WTC11 (cell line): ENCODE measurements at regions not wholly inside any gene's neighbourhood (a gene's known extent, or its start where the extent isn't known, plus 50 kb on each side); places are given as distances from the start of the nearest gene placed in this dataset.

Experiments
- ATAC-seq: fragments of 200-7000 bp; cut with Tn5 transposase; 2 replicates; pipeline ENCODE4 v1.10.0; 2021; ENCODE audit warnings: mild to moderate bottlenecking, moderate library complexity
- CTCF ChIA-PET: fragments of 300-600 bp; sonication (Branson Sonifier 250); formaldehyde crosslinking; loops from one replicate; lab custom pipeline; 2021; ENCODE audit warnings: antibody characterized with exemption; lab: Charles Lee
- POLR2A ChIA-PET: fragments of 350-600 bp; sonication (Branson Sonifier 250); formaldehyde crosslinking; loops from one replicate; lab custom pipeline; 2021; ENCODE audit warnings: antibody characterized with exemption; lab: Charles Lee
- DNase-seq: peaks from one replicate; pipeline ENCODE4 v3.0.0; 2021; ENCODE audit warnings: low spot score
- H3K27ac Mint-ChIP-seq: 2 replicates; pipeline ENCODE4 v1.8.0; 2021; ENCODE audit warnings: mixed read lengths
- H3K27me3 Mint-ChIP-seq: 2 replicates; pipeline ENCODE4 v1.8.0; 2021; ENCODE audit warnings: low read depth, mild to moderate bottlenecking, moderate library complexity, mixed read lengths
- H3K36me3 Mint-ChIP-seq: 2 replicates; pipeline ENCODE4 v1.8.0; 2021; ENCODE audit warnings: mixed read lengths
- H3K4me1 Mint-ChIP-seq: 2 replicates; pipeline ENCODE4 v1.8.0; 2022; ENCODE audit warnings: mixed read lengths
- H3K4me3 Mint-ChIP-seq: 2 replicates; pipeline ENCODE4 v1.8.0; 2021; ENCODE audit warnings: mild to moderate bottlenecking, moderate library complexity, mixed read lengths
- H3K9me3 Mint-ChIP-seq: 2 replicates; pipeline ENCODE4 v1.8.0; 2021; ENCODE audit warnings: mixed read lengths
- ELF4 ChIP-seq: sonication (generic); formaldehyde crosslinking; IDR thresholded peaks from 2 replicates; pipeline ENCODE4 v1.8.1; 2022; ENCODE audit warnings: low read depth, mild to moderate bottlenecking, moderate library complexity, missing genetic modification reagents
- JAZF1 ChIP-seq: fragments of 250-450 bp; sonication (Bioruptor Pico); IDR thresholded peaks from 2 replicates; pipeline ENCODE4 v1.9.0; 2021; ENCODE audit warnings: moderate library complexity, mild to moderate bottlenecking, inconsistent platforms
- KAT7 ChIP-seq: sonication (generic); formaldehyde crosslinking; IDR thresholded peaks from 2 replicates; pipeline ENCODE4 v1.8.1; 2023; ENCODE audit warnings: missing genetic modification reagents, mild to moderate bottlenecking, borderline replicate concordance
- NFE2L1 ChIP-seq: sonication (generic); formaldehyde crosslinking; IDR thresholded peaks from 2 replicates; pipeline ENCODE4 v1.8.1; 2023; ENCODE audit warnings: missing genetic modification reagents
- OVOL2 ChIP-seq: fragments of 250-450 bp; sonication (Bioruptor Pico); IDR thresholded peaks from 2 replicates; pipeline ENCODE4 v1.9.0; 2021; ENCODE audit warnings: mild to moderate bottlenecking, borderline replicate concordance
- TEAD1 ChIP-seq: sonication (generic); formaldehyde crosslinking; IDR thresholded peaks from 2 replicates; pipeline ENCODE4 v1.8.0; 2022; ENCODE audit warnings: mild to moderate bottlenecking, missing genetic modification reagents
- USF1 ChIP-seq: sonication (generic); formaldehyde crosslinking; IDR thresholded peaks from 2 replicates; pipeline ENCODE4 v1.8.0; 2022; ENCODE audit warnings: mild to moderate bottlenecking, missing genetic modification reagents
- ZBTB21 ChIP-seq: sonication (generic); formaldehyde crosslinking; IDR thresholded peaks from 2 replicates; pipeline ENCODE4 v1.8.1; 2023; ENCODE audit warnings: mild to moderate bottlenecking, missing genetic modification reagents, borderline replicate concordance
- ZNF281 ChIP-seq: sonication (generic); formaldehyde crosslinking; IDR thresholded peaks from 2 replicates; pipeline ENCODE4 v1.8.0; 2023; ENCODE audit warnings: mild to moderate bottlenecking, missing genetic modification reagents
- ZNF317 ChIP-seq: sonication (generic); formaldehyde crosslinking; IDR thresholded peaks from 2 replicates; pipeline ENCODE4 v1.8.1; 2023; ENCODE audit warnings: low read depth, mild to moderate bottlenecking, moderate library complexity, missing genetic modification reagents, borderline replicate concordance
- TF ChIP-seq, protein P1 (sequence below): sonication (generic); formaldehyde crosslinking; IDR thresholded peaks from 2 replicates; pipeline ENCODE4 v1.8.1; 2022; ENCODE audit warnings: missing genetic modification reagents, borderline replicate concordance
- TF ChIP-seq, protein P2 (sequence below): sonication (generic); formaldehyde crosslinking; IDR thresholded peaks from 2 replicates; pipeline ENCODE4 v1.8.0; 2022; ENCODE audit warnings: missing genetic modification reagents
- TF ChIP-seq, protein P3 (sequence below): sonication (generic); formaldehyde crosslinking; conservative IDR thresholded peaks from 2 replicates; pipeline ENCODE4 v1.8.1; 2022; ENCODE audit warnings: mild to moderate bottlenecking, missing genetic modification reagents
- TF ChIP-seq, protein P4 (sequence below): fragments of 200-600 bp; IDR thresholded peaks from 2 replicates; pipeline ENCODE4 v1.8.0; 2022; ENCODE audit warnings: antibody characterized with exemption
- TF ChIP-seq, protein P5 (sequence below): sonication (generic); formaldehyde crosslinking; conservative IDR thresholded peaks from 2 replicates; pipeline ENCODE4 v1.8.1; 2023; ENCODE audit warnings: mild to moderate bottlenecking, low read depth, missing genetic modification reagents, moderate library complexity
- TF ChIP-seq, protein P6 (sequence below): fragments of 250-450 bp; sonication (Bioruptor Pico); conservative IDR thresholded peaks from 2 replicates; pipeline ENCODE4 v1.9.0; 2021; ENCODE audit warnings: mild to moderate bottlenecking
- TF ChIP-seq, protein P7 (sequence below): sonication (generic); formaldehyde crosslinking; IDR thresholded peaks from 2 replicates; pipeline ENCODE4 v1.8.1; 2023; ENCODE audit warnings: mild to moderate bottlenecking, missing genetic modification reagents, borderline replicate concordance

DNA sequence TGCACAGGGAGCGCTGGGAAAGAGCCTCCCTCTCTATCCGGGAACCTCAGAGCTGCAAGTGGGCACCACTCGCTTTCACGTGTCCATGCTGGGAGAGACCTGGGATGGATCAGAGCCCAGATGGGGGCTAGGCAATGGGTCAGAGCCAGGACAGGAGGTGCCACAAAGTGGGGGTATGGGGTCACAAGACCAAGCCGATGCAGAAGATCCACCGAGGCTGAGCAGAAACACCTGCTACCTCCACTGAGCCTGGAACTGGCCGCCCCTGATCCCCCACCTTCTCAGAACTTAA is 180.9 kb upstream of the SFSWAP start:
- Mint-ChIP-seq H3K27me3 (no peaks in the 10 kb centered on the region; the same call in 1 of the 2 replicates), H3K36me3 (no peaks in the 10 kb centered on the region), H3K9me3 (no peaks in the 10 kb centered on the region), H3K27ac (no peak overlapping the region)
- no peak for ATAC-seq
- TF ChIP-seq OVOL2 (no peak), ELF4 (no peak), NFE2L1 (CRISPR knock-in tag) (no peak), ZNF317 (CRISPR knock-in tag) (no peak), JAZF1 (CRISPR knock-in tag) (no peak), ZNF281 (CRISPR knock-in tag) (no peak), TEAD1 (CRISPR knock-in tag) (no peak), USF1 (no peak), ZBTB21 (no peak), KAT7 (no peak)
- TF ChIP-seq, protein P1, sequence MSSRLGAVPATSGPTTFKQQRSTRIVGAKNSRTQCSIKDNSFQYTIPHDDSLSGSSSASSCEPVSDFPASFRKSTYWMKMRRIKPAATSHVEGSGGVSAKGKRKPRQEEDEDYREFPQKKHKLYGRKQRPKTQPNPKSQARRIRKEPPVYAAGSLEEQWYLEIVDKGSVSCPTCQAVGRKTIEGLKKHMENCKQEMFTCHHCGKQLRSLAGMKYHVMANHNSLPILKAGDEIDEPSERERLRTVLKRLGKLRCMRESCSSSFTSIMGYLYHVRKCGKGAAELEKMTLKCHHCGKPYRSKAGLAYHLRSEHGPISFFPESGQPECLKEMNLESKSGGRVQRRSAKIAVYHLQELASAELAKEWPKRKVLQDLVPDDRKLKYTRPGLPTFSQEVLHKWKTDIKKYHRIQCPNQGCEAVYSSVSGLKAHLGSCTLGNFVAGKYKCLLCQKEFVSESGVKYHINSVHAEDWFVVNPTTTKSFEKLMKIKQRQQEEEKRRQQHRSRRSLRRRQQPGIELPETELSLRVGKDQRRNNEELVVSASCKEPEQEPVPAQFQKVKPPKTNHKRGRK = no peak
- TF ChIP-seq, protein P2, sequence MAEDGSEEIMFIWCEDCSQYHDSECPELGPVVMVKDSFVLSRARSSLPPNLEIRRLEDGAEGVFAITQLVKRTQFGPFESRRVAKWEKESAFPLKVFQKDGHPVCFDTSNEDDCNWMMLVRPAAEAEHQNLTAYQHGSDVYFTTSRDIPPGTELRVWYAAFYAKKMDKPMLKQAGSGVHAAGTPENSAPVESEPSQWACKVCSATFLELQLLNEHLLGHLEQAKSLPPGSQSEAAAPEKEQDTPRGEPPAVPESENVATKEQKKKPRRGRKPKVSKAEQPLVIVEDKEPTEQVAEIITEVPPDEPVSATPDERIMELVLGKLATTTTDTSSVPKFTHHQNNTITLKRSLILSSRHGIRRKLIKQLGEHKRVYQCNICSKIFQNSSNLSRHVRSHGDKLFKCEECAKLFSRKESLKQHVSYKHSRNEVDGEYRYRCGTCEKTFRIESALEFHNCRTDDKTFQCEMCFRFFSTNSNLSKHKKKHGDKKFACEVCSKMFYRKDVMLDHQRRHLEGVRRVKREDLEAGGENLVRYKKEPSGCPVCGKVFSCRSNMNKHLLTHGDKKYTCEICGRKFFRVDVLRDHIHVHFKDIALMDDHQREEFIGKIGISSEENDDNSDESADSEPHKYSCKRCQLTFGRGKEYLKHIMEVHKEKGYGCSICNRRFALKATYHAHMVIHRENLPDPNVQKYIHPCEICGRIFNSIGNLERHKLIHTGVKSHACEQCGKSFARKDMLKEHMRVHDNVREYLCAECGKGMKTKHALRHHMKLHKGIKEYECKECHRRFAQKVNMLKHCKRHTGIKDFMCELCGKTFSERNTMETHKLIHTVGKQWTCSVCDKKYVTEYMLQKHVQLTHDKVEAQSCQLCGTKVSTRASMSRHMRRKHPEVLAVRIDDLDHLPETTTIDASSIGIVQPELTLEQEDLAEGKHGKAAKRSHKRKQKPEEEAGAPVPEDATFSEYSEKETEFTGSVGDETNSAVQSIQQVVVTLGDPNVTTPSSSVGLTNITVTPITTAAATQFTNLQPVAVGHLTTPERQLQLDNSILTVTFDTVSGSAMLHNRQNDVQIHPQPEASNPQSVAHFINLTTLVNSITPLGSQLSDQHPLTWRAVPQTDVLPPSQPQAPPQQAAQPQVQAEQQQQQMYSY (CRISPR knock-in tag) = no peak
- TF ChIP-seq, protein P3, sequence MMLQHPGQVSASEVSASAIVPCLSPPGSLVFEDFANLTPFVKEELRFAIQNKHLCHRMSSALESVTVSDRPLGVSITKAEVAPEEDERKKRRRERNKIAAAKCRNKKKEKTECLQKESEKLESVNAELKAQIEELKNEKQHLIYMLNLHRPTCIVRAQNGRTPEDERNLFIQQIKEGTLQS = no peak
- TF ChIP-seq, protein P4, sequence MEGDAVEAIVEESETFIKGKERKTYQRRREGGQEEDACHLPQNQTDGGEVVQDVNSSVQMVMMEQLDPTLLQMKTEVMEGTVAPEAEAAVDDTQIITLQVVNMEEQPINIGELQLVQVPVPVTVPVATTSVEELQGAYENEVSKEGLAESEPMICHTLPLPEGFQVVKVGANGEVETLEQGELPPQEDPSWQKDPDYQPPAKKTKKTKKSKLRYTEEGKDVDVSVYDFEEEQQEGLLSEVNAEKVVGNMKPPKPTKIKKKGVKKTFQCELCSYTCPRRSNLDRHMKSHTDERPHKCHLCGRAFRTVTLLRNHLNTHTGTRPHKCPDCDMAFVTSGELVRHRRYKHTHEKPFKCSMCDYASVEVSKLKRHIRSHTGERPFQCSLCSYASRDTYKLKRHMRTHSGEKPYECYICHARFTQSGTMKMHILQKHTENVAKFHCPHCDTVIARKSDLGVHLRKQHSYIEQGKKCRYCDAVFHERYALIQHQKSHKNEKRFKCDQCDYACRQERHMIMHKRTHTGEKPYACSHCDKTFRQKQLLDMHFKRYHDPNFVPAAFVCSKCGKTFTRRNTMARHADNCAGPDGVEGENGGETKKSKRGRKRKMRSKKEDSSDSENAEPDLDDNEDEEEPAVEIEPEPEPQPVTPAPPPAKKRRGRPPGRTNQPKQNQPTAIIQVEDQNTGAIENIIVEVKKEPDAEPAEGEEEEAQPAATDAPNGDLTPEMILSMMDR = no peak
- TF ChIP-seq, protein P5, sequence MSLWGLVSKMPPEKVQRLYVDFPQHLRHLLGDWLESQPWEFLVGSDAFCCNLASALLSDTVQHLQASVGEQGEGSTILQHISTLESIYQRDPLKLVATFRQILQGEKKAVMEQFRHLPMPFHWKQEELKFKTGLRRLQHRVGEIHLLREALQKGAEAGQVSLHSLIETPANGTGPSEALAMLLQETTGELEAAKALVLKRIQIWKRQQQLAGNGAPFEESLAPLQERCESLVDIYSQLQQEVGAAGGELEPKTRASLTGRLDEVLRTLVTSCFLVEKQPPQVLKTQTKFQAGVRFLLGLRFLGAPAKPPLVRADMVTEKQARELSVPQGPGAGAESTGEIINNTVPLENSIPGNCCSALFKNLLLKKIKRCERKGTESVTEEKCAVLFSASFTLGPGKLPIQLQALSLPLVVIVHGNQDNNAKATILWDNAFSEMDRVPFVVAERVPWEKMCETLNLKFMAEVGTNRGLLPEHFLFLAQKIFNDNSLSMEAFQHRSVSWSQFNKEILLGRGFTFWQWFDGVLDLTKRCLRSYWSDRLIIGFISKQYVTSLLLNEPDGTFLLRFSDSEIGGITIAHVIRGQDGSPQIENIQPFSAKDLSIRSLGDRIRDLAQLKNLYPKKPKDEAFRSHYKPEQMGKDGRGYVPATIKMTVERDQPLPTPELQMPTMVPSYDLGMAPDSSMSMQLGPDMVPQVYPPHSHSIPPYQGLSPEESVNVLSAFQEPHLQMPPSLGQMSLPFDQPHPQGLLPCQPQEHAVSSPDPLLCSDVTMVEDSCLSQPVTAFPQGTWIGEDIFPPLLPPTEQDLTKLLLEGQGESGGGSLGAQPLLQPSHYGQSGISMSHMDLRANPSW = no peak
- TF ChIP-seq, protein P6, sequence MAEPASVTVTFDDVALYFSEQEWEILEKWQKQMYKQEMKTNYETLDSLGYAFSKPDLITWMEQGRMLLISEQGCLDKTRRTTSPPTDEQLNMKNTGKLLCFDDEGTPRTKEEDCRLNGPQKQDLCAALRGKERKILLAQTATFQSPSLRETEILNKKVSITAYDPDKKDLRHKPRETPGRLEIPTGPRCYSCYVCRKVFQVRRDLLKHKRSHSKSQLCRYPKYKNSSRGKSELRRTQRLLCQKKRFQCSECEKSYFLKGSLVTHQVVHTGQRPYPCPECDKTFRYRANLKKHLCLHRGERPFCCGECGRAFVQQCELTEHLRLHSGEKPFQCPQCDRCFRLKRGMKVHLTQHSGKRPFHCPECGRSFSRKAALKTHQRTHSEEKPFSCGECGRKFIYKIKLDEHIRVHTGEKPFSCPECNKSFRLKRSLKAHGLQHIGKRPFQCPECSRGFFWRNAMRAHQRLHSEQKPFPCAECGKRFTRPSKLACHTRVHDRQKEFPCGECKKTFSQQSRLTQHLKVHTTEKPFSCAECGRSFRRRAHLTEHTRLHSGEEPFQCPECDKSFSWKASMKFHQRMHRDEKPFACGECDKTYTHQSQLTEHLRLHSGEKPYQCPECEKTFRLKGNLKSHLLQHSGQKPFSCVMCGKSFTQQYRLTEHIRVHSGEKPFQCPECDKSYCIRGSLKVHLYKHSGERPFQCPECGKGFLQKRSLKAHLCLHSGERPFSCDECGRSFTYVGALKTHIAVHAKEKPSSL (CRISPR knock-in tag) = no peak
- TF ChIP-seq, protein P7, sequence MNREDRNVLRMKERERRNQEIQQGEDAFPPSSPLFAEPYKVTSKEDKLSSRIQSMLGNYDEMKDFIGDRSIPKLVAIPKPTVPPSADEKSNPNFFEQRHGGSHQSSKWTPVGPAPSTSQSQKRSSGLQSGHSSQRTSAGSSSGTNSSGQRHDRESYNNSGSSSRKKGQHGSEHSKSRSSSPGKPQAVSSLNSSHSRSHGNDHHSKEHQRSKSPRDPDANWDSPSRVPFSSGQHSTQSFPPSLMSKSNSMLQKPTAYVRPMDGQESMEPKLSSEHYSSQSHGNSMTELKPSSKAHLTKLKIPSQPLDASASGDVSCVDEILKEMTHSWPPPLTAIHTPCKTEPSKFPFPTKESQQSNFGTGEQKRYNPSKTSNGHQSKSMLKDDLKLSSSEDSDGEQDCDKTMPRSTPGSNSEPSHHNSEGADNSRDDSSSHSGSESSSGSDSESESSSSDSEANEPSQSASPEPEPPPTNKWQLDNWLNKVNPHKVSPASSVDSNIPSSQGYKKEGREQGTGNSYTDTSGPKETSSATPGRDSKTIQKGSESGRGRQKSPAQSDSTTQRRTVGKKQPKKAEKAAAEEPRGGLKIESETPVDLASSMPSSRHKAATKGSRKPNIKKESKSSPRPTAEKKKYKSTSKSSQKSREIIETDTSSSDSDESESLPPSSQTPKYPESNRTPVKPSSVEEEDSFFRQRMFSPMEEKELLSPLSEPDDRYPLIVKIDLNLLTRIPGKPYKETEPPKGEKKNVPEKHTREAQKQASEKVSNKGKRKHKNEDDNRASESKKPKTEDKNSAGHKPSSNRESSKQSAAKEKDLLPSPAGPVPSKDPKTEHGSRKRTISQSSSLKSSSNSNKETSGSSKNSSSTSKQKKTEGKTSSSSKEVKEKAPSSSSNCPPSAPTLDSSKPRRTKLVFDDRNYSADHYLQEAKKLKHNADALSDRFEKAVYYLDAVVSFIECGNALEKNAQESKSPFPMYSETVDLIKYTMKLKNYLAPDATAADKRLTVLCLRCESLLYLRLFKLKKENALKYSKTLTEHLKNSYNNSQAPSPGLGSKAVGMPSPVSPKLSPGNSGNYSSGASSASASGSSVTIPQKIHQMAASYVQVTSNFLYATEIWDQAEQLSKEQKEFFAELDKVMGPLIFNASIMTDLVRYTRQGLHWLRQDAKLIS (CRISPR knock-in tag) = no peak
- TF ChIP-seq, all 79 proteins: peak for 0
- ChIA-PET POLR2A (no interaction called here), CTCF (no interaction called here)
- no peak overlapping the region for H3K4me3 Mint-ChIP-seq
- no peaks in the 10 kb centered on the region; the same call in 1 of the 2 replicates for H3K4me1 Mint-ChIP-seq
- no peak for DNase-seq
